AG08395 (cell line): ENCODE measurements at regions not wholly inside any gene's neighbourhood (a gene's known extent, or its start where the extent isn't known, plus 50 kb on each side); places are given as distances from the start of the nearest gene placed in this dataset.
A peak's percentile ranks its signal among the peaks of the same experiment; 100 is the strongest.

ENCODE experiments used
- DNase-seq: peaks from one replicate; pipeline ENCODE4 v3.0.0; 2012; ENCODE audit warnings: mixed read lengths, low spot score

GRCh38 chr9:79015951-79016350 is 555.8 kb upstream of the TLE4 start:
- no peak for DNase-seq

DNA sequence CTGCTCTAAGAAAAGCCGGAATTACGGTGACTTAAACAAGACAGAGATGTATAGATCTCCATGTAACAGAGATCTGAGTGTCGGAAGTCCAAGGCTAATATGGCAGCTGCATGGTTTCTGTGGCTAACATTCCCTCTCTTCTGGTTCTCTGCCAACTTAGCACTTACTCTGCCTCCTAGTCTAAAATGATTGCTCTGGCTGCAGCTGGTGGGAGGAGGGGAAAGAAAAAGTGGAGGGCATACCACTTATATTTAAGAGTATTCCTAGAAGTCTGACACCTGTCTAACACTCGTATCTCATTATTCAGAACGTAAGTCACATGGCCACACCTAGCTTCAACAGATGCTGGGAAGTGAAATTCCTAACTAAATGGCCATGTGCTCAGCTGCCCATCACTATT is 551.5 kb upstream of the TLE4 start:
- DNase-seq, result no peak

- DNase-seq, result no peak
Measured at GRCh38 chr9:79021084-79021483, 550.7 kb upstream of the TLE4 start.

DNA sequence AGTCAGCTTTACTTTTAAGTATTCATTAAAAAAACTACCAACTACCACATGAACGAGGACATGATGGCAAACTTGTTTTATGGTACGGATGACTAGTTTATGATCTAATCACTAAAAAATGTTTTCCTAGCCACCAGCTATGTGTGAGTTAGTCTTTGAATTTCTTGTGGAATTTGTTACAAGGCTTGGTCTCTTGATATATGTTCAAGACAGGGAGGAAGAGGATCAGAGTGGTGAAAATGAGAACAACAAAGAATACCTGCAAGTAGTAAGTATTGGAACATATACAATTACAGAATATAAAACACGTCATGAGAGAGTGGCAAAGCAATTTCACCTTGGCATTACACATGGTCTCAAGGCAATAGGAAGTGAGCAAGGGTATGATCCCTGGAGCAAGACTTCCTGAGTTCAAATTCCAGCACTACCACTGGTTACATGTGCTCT is 548.6 kb upstream of the TLE4 start:
- peak; percentile 91 for DNase-seq

- DNase-seq, result no peak
Measured at GRCh38 chr9:79026316-79026715, 545.4 kb upstream of the TLE4 start.

DNA sequence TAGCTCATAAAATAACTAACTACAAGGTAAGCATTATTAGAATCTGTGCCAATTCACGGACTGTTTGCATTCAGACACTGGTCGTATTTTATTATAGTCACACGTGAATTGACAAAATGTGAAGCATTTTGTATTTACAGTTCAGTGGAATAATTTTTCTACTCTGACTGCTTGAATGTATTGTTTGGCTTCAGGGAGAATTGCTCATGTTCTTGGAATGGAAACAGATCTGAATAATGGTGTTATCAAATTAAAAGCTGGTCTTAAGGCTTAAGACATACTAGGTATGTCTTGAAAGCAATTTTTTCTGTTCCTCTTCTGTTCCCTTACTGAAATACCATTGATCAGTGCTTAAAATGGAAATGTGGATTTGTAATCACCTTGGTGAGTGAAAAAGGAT is 543.7 kb upstream of the TLE4 start:
- DNase-seq, result no peak

DNA sequence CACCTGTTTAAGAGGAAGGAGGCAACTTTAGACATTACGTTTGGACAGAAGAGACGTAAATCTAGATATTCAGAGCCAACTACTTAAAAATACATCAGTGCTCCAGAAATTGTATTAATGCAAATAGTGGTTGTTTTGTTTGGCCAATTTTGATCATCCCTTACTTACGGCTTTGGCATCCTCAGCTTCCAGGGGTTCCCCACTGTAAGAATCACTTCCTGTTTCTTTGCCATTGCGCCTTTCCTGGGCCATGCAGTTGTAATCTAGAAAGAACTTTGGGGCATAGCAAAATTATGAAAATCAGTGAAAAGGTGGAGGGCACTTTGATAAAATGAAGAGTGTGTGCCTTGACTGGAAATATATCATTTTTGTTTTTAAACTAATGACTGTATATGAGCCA is 537.2 kb upstream of the TLE4 start:
- DNase-seq, result no peak

DNA sequence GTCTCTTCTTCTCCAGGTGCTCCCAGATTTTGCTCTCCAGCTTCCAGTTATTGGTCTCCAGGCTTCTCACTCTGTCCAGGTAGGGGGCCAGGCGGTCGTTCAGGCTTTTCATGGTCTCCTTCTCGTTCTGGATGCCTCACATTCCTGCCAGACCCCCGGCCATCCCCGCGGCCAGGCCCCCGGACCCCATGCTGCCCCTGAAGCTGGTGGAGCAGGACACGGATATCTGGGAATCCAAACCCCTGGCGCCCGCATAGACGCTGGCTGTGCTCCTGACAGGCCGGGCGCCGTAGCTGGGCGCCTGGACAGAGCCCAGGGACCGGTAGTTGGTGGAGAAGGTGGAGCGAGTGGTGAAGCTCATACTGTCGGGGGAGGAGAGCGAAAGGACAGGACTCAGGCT is 534.4 kb upstream of the TLE4 start:
- DNase-seq, result no peak

DNA sequence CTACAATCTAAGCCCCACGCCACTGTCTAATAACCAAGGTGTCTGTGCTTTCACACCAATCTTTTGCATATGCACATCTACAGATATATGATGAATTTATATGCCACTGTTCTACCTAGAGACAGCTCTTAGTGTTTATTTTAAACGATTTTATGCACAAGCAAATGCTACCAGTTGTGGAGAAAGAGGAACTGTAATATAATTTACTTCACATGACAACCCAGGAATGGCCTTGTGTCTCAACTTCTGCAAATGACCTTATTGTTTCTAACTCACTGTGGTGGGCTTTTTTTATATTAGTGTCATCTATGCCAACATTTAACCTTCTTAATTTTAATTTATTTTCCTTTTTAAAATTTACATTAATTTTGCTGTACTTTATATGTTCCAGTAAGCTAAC is 531.1 kb upstream of the TLE4 start:
- no peak for DNase-seq

GRCh38 chr9:79041266-79041665 is 530.5 kb upstream of the TLE4 start:
- DNase-seq, result no peak

DNA sequence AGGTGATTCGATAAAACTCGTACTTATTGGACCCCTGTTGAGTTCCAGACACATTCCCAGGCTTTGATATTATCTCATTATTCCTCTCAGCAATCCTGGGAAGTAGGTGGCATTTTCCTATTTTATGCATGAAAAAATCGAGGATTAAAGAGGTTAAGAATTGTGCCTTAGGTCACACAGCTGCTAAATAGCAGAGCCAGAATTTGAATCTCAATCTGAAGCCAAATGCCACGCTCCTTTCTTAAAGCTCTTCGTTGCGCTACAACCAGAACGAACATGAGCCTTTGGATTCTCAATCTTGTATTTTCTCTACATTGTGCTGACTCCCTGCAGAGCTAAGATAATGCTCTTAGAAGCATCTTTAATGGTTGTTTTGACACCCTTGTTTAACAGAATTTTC is 527.8 kb upstream of the TLE4 start:
- DNase-seq, result no peak

DNA sequence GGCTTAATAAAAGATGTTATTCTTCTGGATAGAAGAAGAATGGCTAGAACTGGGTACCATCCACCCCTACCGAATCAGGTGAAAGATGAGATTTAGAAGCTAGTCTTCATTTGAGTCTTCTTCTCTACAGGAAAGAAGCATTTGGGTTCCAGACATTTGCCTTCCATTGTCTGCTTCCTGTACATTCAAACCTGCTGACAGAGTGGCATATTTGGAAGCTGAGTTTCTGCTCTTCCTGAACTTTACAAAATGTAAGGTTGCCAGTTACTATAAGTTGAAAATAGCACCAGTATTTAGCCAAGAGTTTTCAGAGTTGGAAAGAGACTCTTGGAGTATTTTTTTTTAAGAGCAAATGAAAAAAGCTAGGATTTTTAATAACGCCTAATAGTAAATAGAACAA is 525.4 kb upstream of the TLE4 start:
- DNase-seq, result no peak

GRCh38 chr9:79049371-79049770 is 522.4 kb upstream of the TLE4 start:
- DNase-seq, result no peak

DNA sequence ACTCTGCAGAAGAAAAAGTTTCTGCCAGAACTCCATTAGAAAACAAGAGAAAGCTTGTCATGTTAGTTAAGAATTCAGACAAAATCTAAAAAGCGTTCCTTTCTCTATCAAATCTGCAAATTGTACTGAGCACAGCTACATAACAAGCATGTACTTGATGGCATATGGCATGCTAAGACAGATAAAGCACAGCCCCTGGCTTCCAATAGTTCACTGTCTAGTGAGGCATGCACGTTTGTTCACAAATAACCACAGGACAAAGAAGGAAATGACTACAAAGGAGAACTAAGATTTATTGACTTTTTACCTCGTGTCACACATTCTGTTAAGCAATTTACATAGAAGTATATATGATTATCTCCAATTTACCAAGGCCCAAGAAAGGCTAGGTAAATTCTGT is 518.2 kb upstream of the TLE4 start:
- no peak for DNase-seq

DNA sequence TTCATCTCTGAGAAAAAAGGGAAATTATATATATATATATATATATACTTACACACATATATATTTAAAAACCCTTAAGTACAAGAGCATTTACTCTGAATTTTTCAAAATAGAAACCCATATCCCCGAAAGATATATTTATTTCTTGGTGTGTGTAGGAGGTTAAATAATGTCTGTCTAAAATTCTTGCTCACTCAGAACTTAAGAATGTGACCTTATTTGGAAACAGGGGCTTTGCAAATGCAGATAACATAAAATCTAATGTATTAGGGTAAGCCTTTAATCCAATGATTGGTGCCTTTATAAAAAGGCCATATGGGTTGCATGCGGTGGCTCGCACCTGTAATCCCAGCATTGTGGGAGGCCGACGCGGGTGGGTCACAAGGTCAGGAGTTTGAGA is 517.3 kb upstream of the TLE4 start:
- no peak for DNase-seq

GRCh38 chr9:79056041-79056440 is 515.7 kb upstream of the TLE4 start:
- DNase-seq, result no peak

GRCh38 chr9:79057576-79057975 is 514.2 kb upstream of the TLE4 start:
- DNase-seq, result no peak

DNA sequence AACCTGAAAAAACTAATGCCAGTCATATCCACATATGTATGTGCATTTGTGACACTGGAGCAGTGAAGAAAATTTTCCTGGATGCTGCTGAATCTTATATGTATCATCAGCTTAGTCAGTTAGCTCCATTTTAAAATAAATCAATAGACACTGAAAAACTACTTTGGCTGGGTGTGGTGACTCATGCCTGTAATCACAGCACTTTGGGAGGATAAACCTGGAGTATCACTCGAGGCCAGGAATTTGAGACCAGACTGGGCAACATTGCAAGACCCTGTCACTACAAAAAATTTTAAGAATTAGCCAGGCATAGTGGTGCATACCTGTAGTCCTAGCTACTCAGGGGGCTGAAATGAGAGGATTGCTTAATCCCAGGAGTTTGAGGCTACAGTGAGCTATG is 511.0 kb upstream of the TLE4 start:
- no peak for DNase-seq

- DNase-seq, result no peak
Measured at GRCh38 chr9:79061752-79062616, 509.8 kb upstream of the TLE4 start.

DNA sequence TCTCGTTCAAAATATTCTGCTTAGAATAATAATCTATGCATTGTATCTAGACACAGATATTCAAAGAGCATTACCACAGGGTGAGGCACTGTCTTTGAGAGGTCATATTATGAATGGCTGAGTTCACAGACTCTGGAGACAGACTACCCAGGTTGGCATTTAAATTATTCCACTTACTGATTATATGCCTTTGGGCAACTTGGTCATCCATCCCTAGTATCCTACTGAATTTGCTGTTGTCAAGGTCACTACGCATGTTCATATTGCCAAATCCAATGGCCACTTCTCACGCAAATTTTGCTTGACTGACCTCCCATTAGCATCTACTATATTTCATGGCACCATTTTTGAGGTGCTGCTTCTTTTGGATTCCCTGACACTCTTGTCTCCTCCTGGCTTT is 498.6 kb upstream of the TLE4 start:
- no peak for DNase-seq

GRCh38 chr9:79080536-79080935 is 491.2 kb upstream of the TLE4 start:
- no peak for DNase-seq

GRCh38 chr9:79083621-79084020 is 488.1 kb upstream of the TLE4 start:
- DNase-seq, result no peak

DNA sequence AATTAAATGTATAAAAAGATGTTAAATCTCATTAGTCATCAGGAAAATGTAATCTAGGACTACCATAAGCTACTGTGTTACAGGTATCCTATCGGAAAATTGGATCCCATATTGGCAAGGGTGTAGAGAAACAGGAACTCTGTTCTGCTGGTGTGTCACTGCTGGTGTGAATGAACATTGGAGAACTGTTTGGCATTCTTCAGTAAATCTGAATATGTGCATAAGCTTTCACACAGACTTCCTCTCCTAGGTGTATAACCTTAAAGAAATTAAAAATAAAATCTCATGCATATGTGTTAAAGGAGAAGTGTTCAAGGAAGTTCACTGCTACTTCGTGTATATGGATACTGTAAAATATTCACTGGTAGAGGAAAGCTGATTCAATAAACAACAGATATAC is 484.6 kb upstream of the TLE4 start:
- no peak for DNase-seq

DNA sequence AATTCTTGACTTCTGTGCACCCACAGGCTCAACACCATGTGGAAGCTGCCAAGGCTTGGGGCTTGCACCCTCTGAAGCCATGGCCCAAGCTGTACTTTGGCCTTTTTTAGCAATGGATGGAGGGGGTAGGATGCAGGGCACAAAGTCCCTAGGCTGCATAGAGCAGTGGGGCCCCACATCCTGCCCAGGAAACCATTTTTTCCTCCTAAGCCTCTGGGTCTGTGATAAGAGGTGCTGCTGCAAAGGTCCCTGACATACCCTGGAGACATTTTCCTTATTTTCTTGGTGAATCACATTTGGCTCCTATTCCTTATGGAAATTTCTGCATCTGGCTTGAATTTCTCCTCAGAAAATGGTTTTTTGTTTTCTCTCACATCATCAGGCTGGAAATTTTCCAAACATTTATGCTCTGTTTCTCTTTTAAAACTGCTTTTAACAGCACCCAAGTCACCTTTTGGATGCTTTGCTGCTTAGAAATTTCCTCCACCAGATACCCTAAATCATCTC is 482.7 kb upstream of the TLE4 start:
- no peak for DNase-seq
